HepG2 (cell line): ENCODE measurements at regions not wholly inside any gene's neighbourhood (a gene's known extent, or its start where the extent isn't known, plus 50 kb on each side); places are given as distances from the start of the nearest gene placed in this dataset.

Experiments
- ATAC-seq: fragments of 200-7000 bp; cut with Tn5 transposase; 3 replicates; pipeline ENCODE4 v1.9.1; 2020; ENCODE audit warnings: mild to moderate bottlenecking, moderate library complexity
- BruUV-seq: library from RNA; stranded (reverse); fragments of 400-500 nt; replicated peaks from 2 replicates; lab custom pipeline; 2021; lab: Mats Ljungman, UMichigan
- CTCF ChIA-PET: fragments of 300-600 bp; formaldehyde crosslinking; extraction: SDS; loops from one replicate; lab custom pipeline; 2021; ENCODE audit warnings: low total read pairs, inconsistent platforms, low intra/inter-chr PET ratio; lab: Yijun Ruan, JAX
- POLR2A ChIA-PET: fragments of 350-600 bp; sonication (Branson Sonifier 250); formaldehyde crosslinking; loops from one replicate; lab custom pipeline; 2020; ENCODE audit warnings: antibody characterized with exemption, inconsistent platforms; lab: Yijun Ruan, JAX
- DNase-seq: peaks from one replicate; pipeline ENCODE4 v3.0.0-alpha.2; 2015; ENCODE audit warnings: low spot score
- FAIRE-seq: peaks from 3 replicates; lab custom pipeline; 2011; peaks lifted over from hg19 to GRCh38; lab: Jason Lieb, UNC
- H2AFZ ChIP-seq: one replicate; pipeline ENCODE4 v1.6.1; 2011; ENCODE audit warnings: low read length, inconsistent platforms
- H3K27ac ChIP-seq: fragments of 300-600 bp; 3 replicates; pipeline ENCODE4 v1.8.0; 2011; ENCODE audit warnings: mixed run types, mild to moderate bottlenecking, mixed read lengths, low read length, inconsistent platforms; ENCODE audit not compliant: insufficient read depth; ENCODE audit errors: extremely low read length
- H3K27me3 ChIP-seq, 2 experiments: fragments of 200-600 bp in 1 of 2; 2 replicates in 1 of 2; 3 replicates in 1 of 2; pipeline versions ENCODE4 v1.6.0 to v1.8.0; 2011; ENCODE audit warnings: low read length in 2 of 2, mild to moderate bottlenecking in 2 of 2, moderate library complexity in 2 of 2, inconsistent platforms in 1 of 2; ENCODE audit not compliant: insufficient read depth in 2 of 2, control insufficient read depth in 1 of 2
- H3K36me3 ChIP-seq, 2 experiments: fragments of 200-600 bp in 1 of 2; replicated peaks in 1 of 2; 2 replicates in 1 of 2; 3 replicates in 1 of 2; pipeline versions ENCODE4 v1.5.1 to v1.8.0; 2011; ENCODE audit warnings: low read length in 2 of 2, inconsistent platforms in 1 of 2; ENCODE audit not compliant: insufficient read depth in 2 of 2, control insufficient read depth in 1 of 2
- H3K4me1 ChIP-seq: 2 replicates; pipeline ENCODE4 v1.5.1; 2012; ENCODE audit warnings: low read length, inconsistent platforms; ENCODE audit not compliant: insufficient read depth
- H3K4me2 ChIP-seq: 2 replicates; pipeline ENCODE4 v1.6.0; 2011; ENCODE audit warnings: low read depth, low read length, inconsistent platforms
- H3K4me3 ChIP-seq, 3 experiments: fragments of 200-600 bp in 1 of 3; sonication (generic), shearing (Covaris generic) in 1 of 3; replicated peaks in 1 of 3; 2 replicates each; pipeline ENCODE4 v1.5.1; 2011 to 2016; ENCODE audit warnings: low read length in 3 of 3, inconsistent platforms in 2 of 3, low read depth in 2 of 3, mild to moderate bottlenecking in 2 of 3, control low read depth in 1 of 3, mixed read lengths in 1 of 3; ENCODE audit not compliant: insufficient read depth in 1 of 3
- H3K79me2 ChIP-seq: one replicate; pipeline ENCODE4 v1.6.1; 2011; ENCODE audit warnings: low read length, inconsistent platforms; ENCODE audit not compliant: insufficient read depth
- H3K9ac ChIP-seq: 2 replicates; pipeline ENCODE4 v1.6.0; 2011; ENCODE audit warnings: mild to moderate bottlenecking, low read depth, low read length, inconsistent platforms; ENCODE audit not compliant: insufficient read depth
- H3K9me3 ChIP-seq: 2 replicates; pipeline ENCODE4 v1.5.1; 2012; ENCODE audit warnings: mild to moderate bottlenecking, low read length
- H4K20me1 ChIP-seq: 2 replicates; pipeline ENCODE4 v1.6.0; 2011; ENCODE audit warnings: inconsistent platforms, mild to moderate bottlenecking, low read length, moderate library complexity; ENCODE audit not compliant: insufficient read depth
- ARID4A ChIP-seq: sonication (generic); formaldehyde crosslinking; IDR thresholded peaks from 2 replicates; pipeline ENCODE4 v1.5.0; 2020; ENCODE audit warnings: mild to moderate bottlenecking, missing genetic modification reagents, borderline replicate concordance
- KAT2B ChIP-seq: fragments of 150-350 bp; IDR thresholded peaks from 2 replicates; pipeline ENCODE4 v1.6.1; 2014; ENCODE audit warnings: low read depth, low read length, borderline replicate concordance
- NFRKB ChIP-seq: fragments of 450-650 bp; IDR thresholded peaks from 2 replicates; pipeline ENCODE4 v1.6.1; 2017
- PHF21A ChIP-seq: sonication (generic); formaldehyde crosslinking; IDR thresholded peaks from 2 replicates; pipeline ENCODE4 v1.5.0; 2020; ENCODE audit warnings: mild to moderate bottlenecking, missing genetic modification reagents
- SETDB1 ChIP-seq: sonication (generic); formaldehyde crosslinking; IDR thresholded peaks from 2 replicates; pipeline ENCODE4 v1.5.1; 2020; ENCODE audit warnings: missing genetic modification reagents, mild to moderate bottlenecking, borderline replicate concordance
- SNAPC5 ChIP-seq: sonication (generic); formaldehyde crosslinking; IDR thresholded peaks from 2 replicates; pipeline ENCODE4 v1.8.1; 2023; ENCODE audit warnings: mild to moderate bottlenecking, missing genetic modification reagents, borderline replicate concordance
- ZBTB33 ChIP-seq: sonication (generic); formaldehyde crosslinking; IDR thresholded peaks from 2 replicates; pipeline ENCODE4 v1.4.0; 2020; ENCODE audit warnings: missing genetic modification reagents
- ZHX2 ChIP-seq, 2 experiments: sonication (generic) in 1 of 2; formaldehyde crosslinking in 1 of 2; IDR thresholded peaks; 2 replicates each; pipeline versions ENCODE4 v1.6.1 to v1.9.0; 2014 to 2022; ENCODE audit warnings: antibody characterized with exemption in 1 of 2, borderline replicate concordance in 1 of 2, inconsistent platforms in 1 of 2, low read depth in 1 of 2, missing genetic modification reagents in 1 of 2
- ZNF282 ChIP-seq: fragments of 450-650 bp; IDR thresholded peaks from 2 replicates; pipeline ENCODE4 v1.6.1; 2018; ENCODE audit not compliant: partially characterized antibody
- ZNF883 ChIP-seq: sonication (generic); formaldehyde crosslinking; IDR thresholded peaks from 2 replicates; pipeline ENCODE4 v1.5.1; 2020; ENCODE audit warnings: mild to moderate bottlenecking, missing genetic modification reagents; ENCODE audit errors: not compliant biosample characterization
- WGBS: methylation state at CpG from one replicate; pipeline ENCODE4 v1.1.6; 2017; ENCODE audit warnings: low lambda C conversion rate; 5-methylcytosine and 5-hydroxymethylcytosine counted together
- in situ Hi-C: cut with HindIII; loops from 2 replicates; pipeline ENCODE4 v1.10.0; 2017; ENCODE audit warnings: low pct_unique_long_range_greater_than_20kb; ENCODE audit not compliant: extremely low pct_ligation_motif_present
- intact Hi-C: fragments of 100-400 bp; cut with micrococcal nuclease; formaldehyde crosslinking; loops from one replicate; pipeline ENCODE4 v1.10.0; 2022; ENCODE audit not compliant: unreplicated experiment

- TF ChIP-seq ZHX2 (IDR thresholded peaks at IDR 0.05; ENCODE audit: low read depth) (no peak), ZHX2 (CRISPR knock-in tag; IDR thresholded peaks at IDR 0.05; ENCODE audit: borderline replicate concordance) (no peak), NFRKB (no peak)
Measured at GRCh38 chr5:7190712-7191250, 205.2 kb upstream of the ADCY2 start (continued).

GRCh38 chr5:7192016-7192415 lies 203.9 kb upstream of the ADCY2 start:
- ChIA-PET POLR2A (no interaction called here), CTCF (no interaction called here)
- H4K20me1 ChIP-seq, result no peaks in the 10 kb centered on the region
- intact Hi-C loops (no loop called here), in situ Hi-C loops (no loop called here)
- H3K9me3 ChIP-seq, result no peaks in the 10 kb centered on the region
- no peak for FAIRE-seq
- no peak overlapping the region for H3K9ac ChIP-seq
- no peaks in the 10 kb centered on the region for H3K4me1 ChIP-seq
- no peak for ATAC-seq
- WGBS, result 4% methylated on average over 3 of the region's 3 CpGs
- no peak overlapping the region for H2AFZ ChIP-seq
- DNase-seq, result no peak
- H3K4me2 ChIP-seq, result no peak overlapping the region
- no peaks in the 10 kb centered on the region for H3K27me3 ChIP-seq
- no peak overlapping the region for H3K4me3 ChIP-seq
- H3K36me3 ChIP-seq, result no peaks in the 10 kb centered on the region
- H3K79me2 ChIP-seq, result no peaks in the 10 kb centered on the region
- no TSS peak for BruUV-seq
- H3K27ac ChIP-seq, result no peak overlapping the region
- TF ChIP-seq ARID4A (no peak), ZNF883 (no peak), ZBTB33 (CRISPR knock-in tag) (no peak), ZNF282 (no peak), SNAPC5 (CRISPR knock-in tag) (no peak), PHF21A (CRISPR knock-in tag) (no peak), KAT2B (no peak), SETDB1 (no peak)
